ENCODE measurements at regions not wholly inside any gene's neighbourhood (a gene's known extent, or its start where the extent isn't known, plus 50 kb on each side); places are given as distances from the start of the nearest gene placed in this dataset.

GRCh38 chr5:156128026-156128425 lies 198.9 kb upstream of the SGCD start:
- Histone ChIP-seq H3K27ac (no peak overlapping the region), H3K4me3 (no peak overlapping the region)
- no peak for DNase-seq (ENCODE audit: low spot score)
- no peak for TF ChIP-seq CTCF (IDR thresholded peaks at IDR 0.05)

- H3K4me3 ChIP-seq = no peak overlapping the region
- no peak for DNase-seq (ENCODE audit: low spot score)
- TF ChIP-seq CTCF (IDR thresholded peaks at IDR 0.05) = no peak
- no peak overlapping the region for H3K27ac ChIP-seq
Observed at GRCh38 chr5:156134216-156134615, 192.7 kb upstream of the SGCD start.

GRCh38 chr5:156135531-156135930 lies 191.4 kb upstream of the SGCD start:
- no peak overlapping the region for H3K27ac ChIP-seq
- DNase-seq (ENCODE audit: low spot score) = no peak
- TF ChIP-seq CTCF (IDR thresholded peaks at IDR 0.05) = no peak
- H3K4me3 ChIP-seq = no peak overlapping the region

GRCh38 chr5:156137071-156137869 lies 189.7 kb upstream of the SGCD start:
- TF ChIP-seq CTCF (IDR thresholded peaks at IDR 0.05) = no peak
- Histone ChIP-seq H3K27ac (no peak overlapping the region), H3K4me3 (no peak overlapping the region)
- DNase-seq (ENCODE audit: low spot score) = no peak

GRCh38 chr5:156142867-156143266 lies 184.1 kb upstream of the SGCD start:
- no peak for TF ChIP-seq CTCF (IDR thresholded peaks at IDR 0.05)
- H3K4me3 ChIP-seq = no peak overlapping the region
- H3K27ac ChIP-seq = no peak overlapping the region
- no peak for DNase-seq (ENCODE audit: low spot score)

GRCh38 chr5:156147261-156147943 lies 179.6 kb upstream of the SGCD start:
- DNase-seq (ENCODE audit: low spot score) = no peak
- TF ChIP-seq CTCF (IDR thresholded peaks at IDR 0.05) = no peak
- Histone ChIP-seq H3K27ac (no peak overlapping the region), H3K4me3 (no peak overlapping the region)

GRCh38 chr5:156147944-156148285 lies 179.0 kb upstream of the SGCD start:
- no peak for DNase-seq (ENCODE audit: low spot score)
- no peak for TF ChIP-seq CTCF (IDR thresholded peaks at IDR 0.05)
- Histone ChIP-seq H3K4me3 (no peak overlapping the region), H3K27ac (no peak overlapping the region)
